Renal cortex interstitium (tissue), 11 donors: ENCODE measurements at regions not wholly inside any gene's neighbourhood (a gene's known extent, or its start where the extent isn't known, plus 50 kb on each side); places are given as distances from the start of the nearest gene placed in this dataset.
A peak's percentile ranks its signal among the peaks of the same experiment; 100 is the strongest.
"Not testable (repeated sequence)": the region's sequence is repeated elsewhere in the genome, so short reads cannot be mapped to it uniquely, and the experiment has no call there.

Source experiments
- DNase-seq, 11 donors: peaks; one replicate each; pipeline ENCODE4 v3.0.0-alpha.2; 2013; ENCODE audit warnings: low read depth in 9 of 11, low spot score in 4 of 11; ENCODE audit errors: extremely low read depth in 1 of 11

GRCh38 chr11:134953417-134953970, 541.5 kb upstream of the B3GAT1 start:
- DNase-seq = not testable (repeated sequence)

GRCh38 chr11:134951305-134951700, 539.3 kb upstream of the B3GAT1 start:
- no peak for DNase-seq

- no peak for DNase-seq
These were observed 538.8 kb upstream of the B3GAT1 start for GRCh38 chr11:134950692-134951304.

- DNase-seq = no peak
These were observed 537.4 kb upstream of the B3GAT1 start for GRCh38 chr11:134949121-134950090.

GRCh38 chr11:134947556-134947955, 535.5 kb upstream of the B3GAT1 start:
- no peak for DNase-seq

GRCh38 chr11:134945993-134946392, 534.0 kb upstream of the B3GAT1 start:
- DNase-seq = no peak

GRCh38 chr11:134944986-134945385, 532.9 kb upstream of the B3GAT1 start:
- DNase-seq = no peak

GRCh38 chr11:134944131-134944530, 532.1 kb upstream of the B3GAT1 start:
- no peak for DNase-seq

GRCh38 chr11:134943544-134943943, 531.5 kb upstream of the B3GAT1 start:
- no peak for DNase-seq

- DNase-seq = no peak
These were observed 530.6 kb upstream of the B3GAT1 start for GRCh38 chr11:134942681-134943080.

GRCh38 chr11:134941936-134942600, 530.0 kb upstream of the B3GAT1 start:
- DNase-seq = not testable (repeated sequence)

- no peak for DNase-seq
These were observed 529.3 kb upstream of the B3GAT1 start for GRCh38 chr11:134941326-134941725.

GRCh38 chr11:134940441-134941126, 528.5 kb upstream of the B3GAT1 start:
- DNase-seq = no peak

GRCh38 chr11:134939905-134940304, 527.9 kb upstream of the B3GAT1 start:
- DNase-seq = peak in 2 of 11 donors; percentile 20 to 22

- DNase-seq = no peak
These were observed 527.0 kb upstream of the B3GAT1 start for GRCh38 chr11:134939031-134939430.

- DNase-seq = no peak
These were observed 526.2 kb upstream of the B3GAT1 start for GRCh38 chr11:134938212-134938611.

- DNase-seq = not testable (repeated sequence)
These were observed 525.2 kb upstream of the B3GAT1 start for GRCh38 chr11:134937193-134937592.

- DNase-seq = no peak
These were observed 520.7 kb upstream of the B3GAT1 start for GRCh38 chr11:134932761-134933160.

GRCh38 chr11:134925432-134925831, 513.4 kb upstream of the B3GAT1 start:
- DNase-seq = no peak
